SU-DHL-6 (cell line): ENCODE measurements at regions not wholly inside any gene's neighbourhood (a gene's known extent, or its start where the extent isn't known, plus 50 kb on each side); places are given as distances from the start of the nearest gene placed in this dataset.

ENCODE experiments used
- H2AFZ ChIP-seq: fragments of 200-600 bp; sonication (generic); 2 replicates; pipeline ENCODE4 v1.6.1; 2014; ENCODE audit warnings: low read depth, mild to moderate bottlenecking, moderate library complexity, mixed read lengths, antibody characterized with exemption, low read length; ENCODE audit not compliant: severe bottlenecking
- H3F3A ChIP-seq: fragments of 200-600 bp; shearing (Covaris generic); 2 replicates; pipeline ENCODE4 v1.6.0; 2016; ENCODE audit warnings: antibody characterized with exemption, mild to moderate bottlenecking; ENCODE audit not compliant: insufficient read depth
- H3K27ac ChIP-seq: fragments of 200-600 bp; sonication (generic); 2 replicates; pipeline ENCODE4 v1.5.1; 2016; ENCODE audit warnings: low read depth, mild to moderate bottlenecking, low read length, moderate library complexity, mixed read lengths
- H3K27me3 ChIP-seq: fragments of 200-600 bp; sonication (generic), shearing (Covaris generic); 2 replicates; pipeline ENCODE4 v1.6.0; 2014; ENCODE audit warnings: mild to moderate bottlenecking, low read length
- H3K36me3 ChIP-seq: fragments of 200-600 bp; sonication (generic); 2 replicates; pipeline ENCODE4 v1.6.1; 2014; ENCODE audit warnings: mild to moderate bottlenecking, low read length, mixed read lengths
- H3K4me2 ChIP-seq: fragments of 300-600, 200-600 bp; shearing (Covaris generic), sonication (generic); 2 replicates; pipeline ENCODE4 v1.6.0; 2014; ENCODE audit warnings: low read length, low read depth, mild to moderate bottlenecking; ENCODE audit not compliant: poor library complexity, severe bottlenecking
- H3K4me3 ChIP-seq: fragments of 200-600 bp; sonication (generic); 2 replicates; pipeline ENCODE4 v1.5.1; 2014; ENCODE audit warnings: antibody characterized with exemption, low read length, mild to moderate bottlenecking, mixed read lengths; ENCODE audit not compliant: insufficient read depth, poor library complexity, severe bottlenecking
- H3K79me2 ChIP-seq: fragments of 200-600 bp; sonication (generic); 2 replicates; pipeline ENCODE4 v1.6.1; 2014; ENCODE audit warnings: mild to moderate bottlenecking, low read length, moderate library complexity; ENCODE audit not compliant: insufficient read depth
- H3K9ac ChIP-seq: fragments of 200-600 bp; sonication (generic); 2 replicates; pipeline ENCODE4 v1.7.0; 2014; ENCODE audit warnings: mild to moderate bottlenecking, low read length
- H3K9me2 ChIP-seq: fragments of 200-600 bp; sonication (generic); replicated peaks from 2 replicates; pipeline ENCODE4 v1.6.1; 2014; ENCODE audit warnings: low read length; ENCODE audit not compliant: insufficient read depth
- H3K9me3 ChIP-seq: fragments of 200-600 bp; sonication (generic); 2 replicates; pipeline ENCODE4 v1.6.1; 2014; ENCODE audit warnings: low read length, mixed read lengths; ENCODE audit not compliant: insufficient read depth
- H4K20me1 ChIP-seq: fragments of 200-600 bp; sonication (generic); 2 replicates; pipeline ENCODE4 v1.6.1; 2014; ENCODE audit warnings: low read depth, mild to moderate bottlenecking, antibody characterized with exemption, low read length, moderate library complexity, mixed read lengths
- CTCF ChIP-seq: fragments of 200-600 bp; sonication (generic); IDR thresholded peaks from one replicate; pipeline ENCODE4 v1.5.1; 2017; ENCODE audit warnings: antibody characterized with exemption, mild to moderate bottlenecking, low read length, moderate library complexity; ENCODE audit not compliant: insufficient read depth, poor library complexity, severe bottlenecking
- EZH2phosphoT487 ChIP-seq: fragments of 200-600 bp; sonication (generic), shearing (Covaris generic); conservative IDR thresholded peaks from 2 replicates; pipeline ENCODE4 v1.6.1; 2018; ENCODE audit warnings: mild to moderate bottlenecking, antibody characterized with exemption, low read length, moderate library complexity, mixed read lengths

GRCh38 chr1:191256917-191257316, 779.3 kb upstream of the BRINP3 start:
- H3K27me3 ChIP-seq, result no peaks in the 10 kb centered on the region
- H3K4me2 ChIP-seq, result no peak overlapping the region
- no peaks in the 10 kb centered on the region for H3K79me2 ChIP-seq
- no peaks in the 10 kb centered on the region for H3K36me3 ChIP-seq
- no peak overlapping the region for H3K27ac ChIP-seq
- no peak overlapping the region for H3K9ac ChIP-seq
- H2AFZ ChIP-seq, result no peak overlapping the region
- H4K20me1 ChIP-seq, result no peaks in the 10 kb centered on the region
- no peak overlapping the region for H3K4me3 ChIP-seq
- H3K9me2 ChIP-seq, result no peaks in the 10 kb centered on the region
- no peaks in the 10 kb centered on the region for H3K9me3 ChIP-seq
- no peak for TF ChIP-seq CTCF
- no peak for TF ChIP-seq EZH2phosphoT487
- H3F3A ChIP-seq, result no peaks in the 10 kb centered on the region

- no peak overlapping the region for H3K9ac ChIP-seq
- H4K20me1 ChIP-seq, result no peaks in the 10 kb centered on the region
- H3K9me3 ChIP-seq, result no peaks in the 10 kb centered on the region
- H3K36me3 ChIP-seq, result no peaks in the 10 kb centered on the region
- H3K79me2 ChIP-seq, result no peaks in the 10 kb centered on the region
- TF ChIP-seq CTCF (no peak), EZH2phosphoT487 (no peak)
- H3K4me3 ChIP-seq, result no peak overlapping the region
- no peaks in the 10 kb centered on the region for H3K27me3 ChIP-seq
- H3K27ac ChIP-seq, result no peak overlapping the region
- H3K4me2 ChIP-seq, result no peak overlapping the region
- no peak overlapping the region for H2AFZ ChIP-seq
- H3F3A ChIP-seq, result no peaks in the 10 kb centered on the region
- no peaks in the 10 kb centered on the region for H3K9me2 ChIP-seq
Observed at GRCh38 chr1:191260056-191260455, 782.4 kb upstream of the BRINP3 start.

GRCh38 chr1:191261111-191261510, 783.4 kb upstream of the BRINP3 start:
- Histone ChIP-seq H3K4me3 (no peak overlapping the region), H3K27ac (no peak overlapping the region), H3K9me2 (no peaks in the 10 kb centered on the region), H3K9me3 (no peaks in the 10 kb centered on the region), H3F3A (no peaks in the 10 kb centered on the region), H3K27me3 (no peaks in the 10 kb centered on the region), H3K9ac (no peak overlapping the region), H2AFZ (no peak overlapping the region), H4K20me1 (no peaks in the 10 kb centered on the region), H3K4me2 (no peak overlapping the region), H3K79me2 (no peaks in the 10 kb centered on the region), H3K36me3 (0 out of 2 replicates have a peak, but pooled peaks cover 3% of the 10 kb centered on the region)
- TF ChIP-seq CTCF (no peak), EZH2phosphoT487 (no peak)

GRCh38 chr1:191279266-191279800, 801.7 kb upstream of the BRINP3 start:
- Histone ChIP-seq H3K36me3 (no peaks in the 10 kb centered on the region), H3K79me2 (no peaks in the 10 kb centered on the region), H3K4me3 (no peak overlapping the region), H2AFZ (no peak overlapping the region), H4K20me1 (no peaks in the 10 kb centered on the region), H3K9me2 (no peaks in the 10 kb centered on the region), H3F3A (no peaks in the 10 kb centered on the region), H3K9ac (no peak overlapping the region), H3K9me3 (0 out of 2 replicates have a peak, but pooled peaks cover 7% of the 10 kb centered on the region), H3K4me2 (no peak overlapping the region), H3K27ac (no peak overlapping the region), H3K27me3 (no peaks in the 10 kb centered on the region)
- TF ChIP-seq CTCF (no peak), EZH2phosphoT487 (no peak)
